ENCODE measurements at regions not wholly inside any gene's neighbourhood (a gene's known extent, or its start where the extent isn't known, plus 50 kb on each side); places are given as distances from the start of the nearest gene placed in this dataset.

DNA sequence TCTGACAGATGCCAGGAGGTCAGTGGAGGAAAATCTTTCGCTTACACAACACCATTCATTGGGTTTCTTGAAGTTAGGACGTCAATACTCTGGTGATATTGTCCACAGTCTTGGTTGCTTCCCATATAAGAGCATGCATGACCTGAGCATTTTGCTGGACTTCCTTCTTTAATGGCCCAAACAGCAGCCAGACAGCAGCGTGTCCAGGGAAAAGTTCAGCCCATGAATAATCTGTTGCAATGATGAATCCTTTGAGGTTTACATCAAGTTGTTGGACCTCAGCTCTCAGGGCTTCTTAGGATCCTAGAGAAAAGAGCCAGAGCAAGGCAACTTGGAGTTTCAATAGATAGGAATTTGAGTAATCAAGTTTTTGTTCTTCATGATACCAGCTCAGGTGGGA is 155.6 kb upstream of the MGAT5 start:
- TF ChIP-seq, protein P1, sequence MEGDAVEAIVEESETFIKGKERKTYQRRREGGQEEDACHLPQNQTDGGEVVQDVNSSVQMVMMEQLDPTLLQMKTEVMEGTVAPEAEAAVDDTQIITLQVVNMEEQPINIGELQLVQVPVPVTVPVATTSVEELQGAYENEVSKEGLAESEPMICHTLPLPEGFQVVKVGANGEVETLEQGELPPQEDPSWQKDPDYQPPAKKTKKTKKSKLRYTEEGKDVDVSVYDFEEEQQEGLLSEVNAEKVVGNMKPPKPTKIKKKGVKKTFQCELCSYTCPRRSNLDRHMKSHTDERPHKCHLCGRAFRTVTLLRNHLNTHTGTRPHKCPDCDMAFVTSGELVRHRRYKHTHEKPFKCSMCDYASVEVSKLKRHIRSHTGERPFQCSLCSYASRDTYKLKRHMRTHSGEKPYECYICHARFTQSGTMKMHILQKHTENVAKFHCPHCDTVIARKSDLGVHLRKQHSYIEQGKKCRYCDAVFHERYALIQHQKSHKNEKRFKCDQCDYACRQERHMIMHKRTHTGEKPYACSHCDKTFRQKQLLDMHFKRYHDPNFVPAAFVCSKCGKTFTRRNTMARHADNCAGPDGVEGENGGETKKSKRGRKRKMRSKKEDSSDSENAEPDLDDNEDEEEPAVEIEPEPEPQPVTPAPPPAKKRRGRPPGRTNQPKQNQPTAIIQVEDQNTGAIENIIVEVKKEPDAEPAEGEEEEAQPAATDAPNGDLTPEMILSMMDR (IDR thresholded peaks at IDR 0.05) = no peak
- no peak for TF ChIP-seq EP300 (IDR thresholded peaks at IDR 0.05; ENCODE audit: low read depth)
- TF ChIP-seq POLR2A (IDR thresholded peaks at IDR 0.05) = no peak
